Fibroblast of skin of left biceps (primary cell): ENCODE measurements at regions not wholly inside any gene's neighbourhood (a gene's known extent, or its start where the extent isn't known, plus 50 kb on each side); places are given as distances from the start of the nearest gene placed in this dataset.

Source experiments
- DNase-seq, 2 experiments: peaks; one replicate each; pipeline ENCODE4 v3.0.0-alpha.2; 2013; ENCODE audit warnings: low read depth in 2 of 2

- DNase-seq, result no peak
Observed at GRCh38 chr1:34606504-34606903, 148.3 kb upstream of the GJB5 start.

- DNase-seq, result no peak
Observed at GRCh38 chr1:34610063-34610462, 144.8 kb upstream of the GJB5 start.

- no peak for DNase-seq
Observed at GRCh38 chr1:34611571-34611970, 143.3 kb upstream of the GJB5 start.

GRCh38 chr1:34612091-34612827 is 142.6 kb upstream of the GJB5 start:
- no peak for DNase-seq

DNA sequence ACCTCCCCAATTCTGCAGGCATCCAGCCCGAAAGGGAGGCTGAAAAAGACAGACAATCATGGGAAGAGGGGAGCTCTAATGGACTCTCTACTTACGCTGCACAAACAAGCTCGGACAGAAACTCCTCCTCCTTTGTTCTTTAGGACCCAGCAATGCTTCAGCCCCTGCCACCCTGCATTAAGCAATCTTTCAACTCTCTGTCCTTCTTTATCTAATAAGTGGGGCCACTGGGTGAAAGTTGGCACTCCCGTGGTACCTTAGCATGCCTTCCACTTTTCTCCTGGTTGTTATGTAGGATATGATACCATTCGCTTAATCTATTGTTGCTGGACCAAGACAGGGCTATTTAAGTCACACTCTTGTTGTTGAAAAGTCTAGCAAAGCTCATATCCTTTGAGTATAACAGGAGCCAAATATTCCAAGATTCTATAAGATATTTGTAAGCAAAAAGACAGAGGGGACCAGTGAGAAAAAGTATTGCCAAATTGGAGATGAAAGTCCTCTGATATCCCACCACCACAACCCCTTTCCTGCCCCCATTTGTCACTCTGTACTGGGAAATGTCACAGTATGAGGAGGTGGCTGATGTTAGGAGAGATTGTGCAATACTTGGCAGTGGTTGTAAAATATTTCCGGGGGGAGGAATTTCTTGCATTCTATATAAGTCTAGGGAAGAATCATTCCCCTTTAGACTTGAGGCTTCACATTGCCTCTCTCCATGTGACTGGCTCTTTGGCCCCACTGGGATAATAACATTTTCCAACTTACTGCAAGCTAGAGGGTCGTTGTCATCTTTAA is 137.3 kb upstream of the GJB5 start:
- DNase-seq, result no peak

- DNase-seq, result no peak
Observed at GRCh38 chr1:34618381-34618780, 136.5 kb upstream of the GJB5 start.

DNA sequence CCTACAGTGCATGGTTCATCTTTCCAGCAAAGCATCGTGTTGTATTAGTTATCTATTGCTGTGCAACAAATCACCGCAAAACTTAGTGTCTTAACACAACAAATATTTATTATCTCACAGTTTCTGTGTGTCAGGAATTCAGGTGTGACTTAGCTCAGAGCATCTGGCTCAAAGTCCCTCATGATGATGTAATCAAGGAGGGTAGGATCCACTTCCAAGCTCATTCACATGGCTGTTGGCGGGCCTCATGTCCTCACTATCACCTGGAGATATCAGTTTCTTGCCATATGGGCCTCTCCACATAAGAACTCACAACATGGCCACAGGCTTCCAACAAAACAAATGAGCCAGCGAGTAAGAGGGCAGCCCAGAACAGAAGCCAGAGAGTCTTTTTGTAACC is 135.6 kb upstream of the GJB5 start:
- no peak for DNase-seq

GRCh38 chr1:34621916-34622315 is 132.9 kb upstream of the GJB5 start:
- no peak for DNase-seq

- no peak for DNase-seq
Observed at GRCh38 chr1:34625521-34626015, 129.3 kb upstream of the GJB5 start.

DNA sequence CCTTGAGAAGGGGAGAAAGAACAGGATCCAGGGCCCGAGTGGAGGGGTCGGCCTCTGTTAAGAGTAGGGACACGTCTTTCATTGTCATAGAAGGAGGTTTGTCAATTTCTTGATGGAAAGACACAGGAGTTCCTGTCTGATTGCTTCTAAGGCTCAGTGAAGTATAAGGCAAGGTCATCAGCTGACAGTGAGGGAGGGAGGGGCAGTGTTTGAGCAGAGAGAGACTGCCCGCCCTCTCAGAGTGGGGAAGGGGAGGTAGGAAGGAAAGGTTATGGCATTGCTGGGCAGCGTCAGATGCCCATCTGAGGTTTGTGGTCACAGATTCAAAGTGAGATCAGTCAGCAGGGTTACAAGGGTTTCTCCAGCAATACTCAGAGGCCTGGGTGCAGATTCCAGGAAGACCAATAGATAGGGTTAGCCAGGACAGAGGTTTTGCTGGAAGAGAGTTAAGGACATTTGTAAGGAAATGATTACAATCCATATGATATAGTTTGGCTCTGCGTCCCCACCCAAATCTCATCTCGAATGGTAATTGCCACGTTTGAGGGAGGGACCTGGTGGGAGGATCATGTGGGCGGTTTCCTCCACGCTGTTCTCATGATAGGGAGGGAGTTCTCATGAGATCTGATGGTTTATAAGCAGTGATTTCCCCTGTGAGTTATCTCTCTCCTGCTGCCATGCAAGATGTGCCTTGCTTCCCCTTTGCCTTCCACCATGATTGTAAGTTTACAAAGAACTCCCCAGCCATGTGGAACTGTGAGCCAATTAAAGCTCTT is 127.2 kb upstream of the GJB5 start:
- DNase-seq, result no peak

GRCh38 chr1:34631126-34631525 is 123.7 kb upstream of the GJB5 start:
- DNase-seq, result no peak

DNA sequence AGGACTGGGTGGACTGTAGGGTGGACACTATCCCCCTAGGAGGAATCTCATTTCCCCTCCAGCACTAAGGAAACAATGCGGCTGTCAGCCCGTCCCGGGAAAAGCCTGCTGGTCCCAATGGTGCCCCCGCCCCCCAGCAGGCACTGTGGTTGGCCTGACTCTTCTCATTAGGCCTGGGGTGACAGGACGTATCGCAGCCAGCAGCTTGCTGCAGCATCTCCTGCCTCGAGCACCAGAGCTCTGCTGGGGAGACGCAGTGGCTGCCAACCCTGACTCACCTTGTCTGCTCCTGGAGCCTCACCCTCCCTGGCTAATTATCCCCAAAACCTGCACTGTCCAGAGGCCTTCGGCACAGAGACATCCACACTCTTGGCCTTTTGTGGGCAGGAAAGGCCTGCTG is 115.1 kb upstream of the GJB5 start:
- no peak for DNase-seq

GRCh38 chr1:34640654-34641401 is 114.0 kb upstream of the GJB5 start:
- DNase-seq, result no peak

DNA sequence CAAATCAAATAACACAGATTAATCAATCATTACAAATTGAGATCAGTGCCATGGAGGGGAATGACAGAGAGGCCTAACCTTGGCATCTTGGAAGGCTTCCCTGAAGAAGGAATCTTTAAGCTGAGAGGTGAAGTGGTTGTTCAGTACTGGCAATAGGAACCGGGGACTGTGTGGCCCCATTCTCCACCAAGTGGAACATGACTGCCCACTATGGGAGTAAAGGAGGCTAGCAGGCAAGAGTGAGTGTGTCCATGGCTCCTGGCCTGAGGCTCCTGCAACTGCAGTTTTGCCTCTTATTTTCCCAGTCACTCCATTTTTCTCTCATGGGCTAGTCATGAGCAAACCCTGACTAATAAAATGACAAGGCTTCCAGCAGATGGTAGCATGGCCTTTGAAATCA is 112.2 kb upstream of the GJB5 start:
- DNase-seq, result no peak

GRCh38 chr1:34645109-34645688 is 109.6 kb upstream of the GJB5 start:
- DNase-seq, result no peak

DNA sequence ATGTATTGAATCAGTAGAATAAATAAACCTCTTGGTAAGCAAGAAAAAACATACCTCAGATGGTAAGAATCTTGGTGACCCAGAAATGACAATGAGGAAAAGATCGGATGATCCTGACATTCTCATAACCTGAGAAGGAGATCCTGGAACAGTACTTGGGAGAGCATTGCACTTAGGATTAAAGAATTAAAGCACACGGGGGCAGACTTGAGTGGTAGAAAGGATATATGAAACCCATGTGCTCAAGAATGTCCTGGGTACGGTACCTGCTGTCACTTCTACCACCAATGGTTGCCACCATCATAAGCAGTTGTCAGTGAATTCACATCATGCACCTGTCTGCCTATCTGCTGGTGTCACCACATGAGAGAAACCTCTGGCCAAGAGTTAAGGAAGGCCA is 108.9 kb upstream of the GJB5 start:
- DNase-seq, result no peak

GRCh38 chr1:34648501-34648900 is 106.3 kb upstream of the GJB5 start:
- no peak for DNase-seq

GRCh38 chr1:34650090-34650489 is 104.8 kb upstream of the GJB5 start:
- DNase-seq, result no peak

- no peak for DNase-seq
Observed at GRCh38 chr1:34650800-34651199, 104.0 kb upstream of the GJB5 start.

DNA sequence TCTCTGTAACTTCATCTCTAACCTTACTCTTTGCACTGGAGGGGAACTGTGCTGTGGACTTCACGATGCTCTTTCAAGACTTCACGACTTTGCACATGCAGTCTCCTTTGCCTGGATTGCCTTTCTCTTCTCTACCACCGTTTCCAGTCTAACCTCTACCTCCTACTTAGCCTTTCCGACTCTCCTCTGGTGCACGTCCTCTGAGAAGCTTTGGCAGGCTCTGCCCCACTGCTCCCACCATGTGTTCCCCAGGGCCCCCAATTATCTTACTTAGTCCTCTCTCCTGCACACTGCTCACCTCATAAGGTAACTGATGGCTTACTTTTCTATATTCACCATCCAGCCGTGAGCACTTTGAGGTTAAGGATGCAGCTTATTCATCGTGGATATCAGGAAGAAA is 101.7 kb upstream of the GJB5 start:
- no peak for DNase-seq

GRCh38 chr1:34655206-34655874 is 99.5 kb upstream of the GJB5 start:
- DNase-seq, result no peak
